CMK (cell line): ENCODE measurements at regions not wholly inside any gene's neighbourhood (a gene's known extent, or its start where the extent isn't known, plus 50 kb on each side); places are given as distances from the start of the nearest gene placed in this dataset.
"Not testable (repeated sequence)": the region's sequence is repeated elsewhere in the genome, so short reads cannot be mapped to it uniquely, and the experiment has no call there.

Experiments
- DNase-seq: peaks from one replicate; pipeline ENCODE4 v3.0.0-alpha.2; 2010; ENCODE audit warnings: low read depth

DNA sequence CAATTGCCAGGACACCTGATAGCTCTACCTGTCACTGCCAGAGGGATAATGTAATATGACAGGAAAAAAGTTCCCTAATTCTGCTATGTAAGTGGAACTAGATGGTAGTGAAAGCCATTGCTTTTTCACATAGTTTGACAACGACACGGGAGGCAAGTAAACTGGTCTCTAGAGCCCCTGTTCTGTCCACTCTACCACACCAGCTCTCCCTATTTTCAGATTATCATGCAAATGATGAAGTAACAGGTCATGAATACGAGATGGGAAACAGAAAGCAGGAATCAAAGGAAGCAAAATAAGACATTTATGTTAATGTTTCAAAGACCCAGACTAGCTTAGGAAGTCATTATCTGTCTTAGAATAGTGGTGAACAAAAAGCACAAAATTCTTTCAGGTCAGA lies 56.2 kb downstream of the TAF11L14 start:
- DNase-seq: no peak

DNA sequence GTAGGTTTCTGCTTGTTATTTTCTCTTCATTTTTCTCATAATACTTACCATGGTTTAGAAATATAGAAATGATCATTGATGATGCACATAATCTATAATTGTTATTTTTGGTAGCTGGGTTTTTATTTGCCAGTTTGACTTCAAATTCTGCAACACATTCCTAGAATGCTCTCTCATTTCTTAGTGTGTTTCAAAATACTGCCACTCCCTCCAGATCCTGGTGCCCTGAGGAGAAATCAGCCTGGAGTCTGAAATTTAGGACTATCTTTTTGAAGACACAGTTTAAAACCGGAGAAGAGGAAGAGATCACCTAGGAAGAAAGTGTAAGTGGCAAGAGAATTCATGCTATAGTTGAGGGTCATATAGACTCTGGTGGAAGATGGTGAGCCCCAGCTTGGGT lies 57.5 kb downstream of the TAF11L14 start:
- no peak for DNase-seq

DNA sequence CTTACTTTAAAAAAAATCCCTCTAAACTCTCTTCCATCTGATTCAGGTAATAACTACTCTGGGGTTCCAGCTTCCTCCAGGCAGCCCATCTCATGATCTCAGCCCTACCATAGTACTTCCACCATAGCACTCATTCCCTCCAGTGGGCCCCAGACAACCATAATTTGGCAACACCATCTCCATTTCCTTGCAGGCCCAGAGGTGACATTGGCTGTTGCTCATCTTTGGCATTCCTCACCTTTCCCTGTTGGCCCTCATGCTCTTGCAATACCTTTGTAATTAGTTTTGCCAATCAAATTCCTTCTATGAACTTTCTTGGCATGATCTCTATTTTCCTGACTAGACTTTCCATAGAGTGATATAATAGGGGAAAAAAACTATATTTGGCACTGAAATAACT lies 60.1 kb downstream of the TAF11L14 start:
- DNase-seq: no peak

DNA sequence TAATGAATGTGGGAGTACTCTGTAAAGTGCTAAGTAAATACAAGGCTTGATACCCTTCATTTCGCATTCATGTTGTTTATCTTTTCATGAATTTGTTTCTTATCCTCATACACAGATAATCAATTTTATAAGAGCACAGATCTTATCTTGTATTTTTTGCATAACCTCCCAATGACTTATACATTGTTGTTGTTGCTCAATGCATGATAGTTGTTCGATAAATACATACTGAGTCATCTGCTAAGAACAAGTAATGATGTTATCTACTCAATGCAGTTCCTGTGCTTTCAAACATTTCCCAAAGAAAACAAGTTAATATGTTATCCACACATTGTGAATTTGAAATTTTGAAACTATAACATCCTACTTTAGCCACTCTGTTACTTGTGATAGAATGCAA lies 60.7 kb downstream of the TAF11L14 start:
- no peak for DNase-seq

DNA sequence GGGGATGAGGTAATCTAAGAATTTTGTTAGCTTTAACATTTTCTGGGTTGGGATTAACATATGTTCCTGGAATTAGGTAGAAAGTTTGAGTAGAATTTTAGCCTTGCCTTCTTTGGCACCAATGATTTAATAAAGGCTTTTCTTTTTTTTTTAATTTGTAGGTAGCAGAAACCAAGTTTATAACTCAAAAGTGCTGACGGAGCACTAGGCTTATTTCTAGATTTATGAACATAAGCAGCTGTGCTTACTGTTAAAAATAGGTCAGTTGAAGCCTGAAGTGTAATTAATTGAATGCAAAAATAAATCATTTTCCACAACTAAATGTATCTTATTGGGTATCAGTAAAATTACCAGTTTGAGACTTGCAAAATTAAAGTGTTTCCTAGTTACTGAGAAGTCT lies 62.4 kb downstream of the TAF11L14 start:
- DNase-seq: no peak

DNA sequence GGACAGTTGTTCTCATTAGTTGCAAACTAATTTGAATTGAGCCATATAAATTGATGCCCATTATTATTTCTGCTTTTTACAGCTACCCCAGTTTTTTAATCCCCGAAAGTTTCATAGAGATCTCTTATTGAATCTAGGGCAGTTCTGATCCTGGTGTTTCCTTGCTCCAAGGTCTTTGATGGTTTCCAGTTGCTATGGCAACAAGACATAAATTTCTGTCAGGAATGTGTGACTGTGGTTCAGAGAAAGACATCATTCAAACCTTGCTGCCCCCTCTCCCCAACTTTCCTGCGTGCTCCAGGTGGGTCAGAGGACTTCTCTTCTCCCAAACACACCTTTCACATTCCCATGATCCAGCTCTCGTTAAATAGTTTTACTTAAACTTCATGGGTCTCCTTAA lies 63.4 kb downstream of the TAF11L14 start:
- no peak for DNase-seq

DNA sequence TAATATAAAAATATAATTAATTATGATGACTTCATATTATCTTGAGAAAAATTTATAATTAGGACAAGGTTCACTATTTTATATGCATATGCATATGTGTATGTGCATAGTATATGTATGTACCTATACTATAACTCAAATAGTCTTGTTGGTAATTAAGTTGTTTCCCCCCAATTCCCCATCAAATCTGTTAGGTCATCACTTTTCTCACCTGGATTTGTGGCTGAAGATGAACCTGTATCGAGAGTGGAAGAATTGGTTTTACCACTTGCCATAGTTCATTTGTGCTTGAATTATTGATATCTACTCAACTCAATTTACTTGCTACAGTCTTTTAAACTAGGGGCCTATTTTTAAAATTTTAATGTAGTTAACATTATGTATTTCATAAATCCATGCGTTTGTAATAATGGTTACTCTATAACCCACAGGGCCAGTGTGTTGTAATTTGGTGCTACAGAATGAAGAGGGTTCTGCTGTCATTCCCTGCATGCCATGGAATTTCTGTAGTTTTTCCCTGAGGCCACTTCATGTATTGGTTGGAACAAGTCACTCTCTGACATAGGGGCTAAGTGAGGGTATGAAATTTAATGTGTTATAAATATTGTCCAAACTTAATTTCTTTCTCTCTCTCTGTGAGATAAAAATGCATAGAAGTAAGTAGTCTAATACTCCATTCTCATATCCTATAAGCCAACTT lies 74.9 kb downstream of the TAF11L14 start:
- DNase-seq: no peak

DNA sequence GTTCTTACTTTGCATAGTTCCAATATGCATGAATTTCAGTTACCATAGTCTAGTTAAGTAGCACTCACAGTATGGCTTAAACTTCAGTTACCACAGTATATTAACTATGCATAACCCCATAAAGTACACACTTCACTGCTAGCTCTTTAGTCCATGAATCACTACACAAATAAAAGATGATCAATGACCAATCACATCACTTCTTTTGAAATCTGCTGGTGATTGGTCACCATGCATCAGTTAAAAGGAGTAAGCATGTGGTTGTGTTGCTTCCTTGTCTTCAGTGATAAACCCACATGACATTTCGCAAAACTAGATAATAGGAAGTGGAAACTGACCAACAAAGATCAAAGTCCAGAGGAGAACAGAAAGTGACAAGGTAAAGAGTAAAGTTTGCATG lies 79.0 kb downstream of the TAF11L14 start:
- no peak for DNase-seq

DNA sequence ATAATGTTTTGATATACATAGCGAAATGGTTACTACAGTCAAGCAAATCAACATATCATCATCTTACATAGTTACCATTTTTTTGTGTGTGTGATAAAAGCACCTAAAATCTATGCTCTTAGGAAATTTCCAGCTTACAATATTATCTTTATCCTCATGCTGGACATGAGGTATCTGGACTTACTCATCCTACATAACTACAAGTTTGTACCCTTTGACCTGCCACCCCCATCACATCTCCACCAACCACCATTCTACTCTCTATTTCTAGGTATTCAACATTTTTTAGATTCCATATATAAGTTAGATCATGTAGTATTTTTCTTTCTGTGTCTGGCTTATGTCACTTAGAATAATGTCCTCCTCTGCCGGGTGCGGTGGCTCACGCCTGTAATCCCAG lies 79.9 kb downstream of the TAF11L14 start:
- DNase-seq: no peak

DNA sequence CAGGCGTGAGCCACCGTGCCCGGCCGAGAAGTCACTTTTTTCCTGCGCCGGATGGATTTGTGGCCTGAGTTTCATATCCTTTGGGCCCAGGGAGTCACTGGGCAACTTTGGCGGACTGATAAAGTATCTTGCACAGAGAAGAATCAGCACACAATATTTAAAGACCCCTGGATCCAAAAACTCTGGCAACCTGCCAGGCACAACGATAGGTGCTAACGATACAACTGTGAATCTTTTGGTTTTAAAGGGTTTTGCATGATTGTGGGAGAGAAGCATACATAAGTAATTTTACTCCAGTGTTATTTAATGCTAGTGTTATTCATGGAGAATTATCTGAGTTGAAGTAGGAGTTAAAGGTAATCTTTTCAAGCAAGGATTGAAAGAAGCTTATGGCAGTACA lies 85.3 kb downstream of the TAF11L14 start:
- no peak for DNase-seq

DNA sequence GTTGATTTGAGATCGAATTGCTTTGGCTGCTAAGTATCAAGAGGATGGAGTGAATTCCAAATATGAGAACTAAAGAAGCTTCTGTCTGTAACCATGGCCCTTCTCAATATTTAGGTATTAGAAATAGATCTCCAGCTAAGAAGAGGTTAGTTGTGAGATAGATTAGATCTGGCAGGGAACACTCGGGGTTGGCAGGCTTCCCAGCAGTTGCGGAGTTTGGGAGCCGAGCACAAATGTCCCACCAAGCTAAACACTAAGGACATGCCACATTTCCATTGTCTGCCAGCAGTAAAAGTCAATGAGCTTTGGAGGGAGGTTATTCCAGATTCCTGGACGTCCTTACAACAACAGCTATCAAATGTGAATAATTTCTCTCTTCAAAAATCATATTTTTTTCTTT lies 85.8 kb downstream of the TAF11L14 start:
- DNase-seq: no peak

DNA sequence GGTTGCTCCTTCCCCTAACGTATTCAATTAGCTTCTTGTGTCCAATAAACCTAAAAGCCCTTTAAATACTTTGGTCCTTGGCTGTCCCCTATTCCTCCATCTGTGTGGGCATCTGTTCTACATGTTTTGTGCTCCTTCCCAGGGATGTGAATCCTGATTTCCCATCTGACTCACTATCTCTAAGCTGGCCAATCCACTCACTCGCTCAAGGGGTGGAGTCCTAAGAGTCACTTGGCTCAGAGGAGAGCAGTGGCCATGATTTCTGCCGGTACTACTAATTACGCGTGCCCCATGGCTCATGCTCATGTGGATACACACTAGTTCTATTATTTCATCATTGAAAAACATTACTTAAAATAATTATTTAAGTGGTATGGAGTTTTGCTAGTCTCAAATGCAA lies 89.6 kb downstream of the TAF11L14 start:
- DNase-seq: no peak

DNA sequence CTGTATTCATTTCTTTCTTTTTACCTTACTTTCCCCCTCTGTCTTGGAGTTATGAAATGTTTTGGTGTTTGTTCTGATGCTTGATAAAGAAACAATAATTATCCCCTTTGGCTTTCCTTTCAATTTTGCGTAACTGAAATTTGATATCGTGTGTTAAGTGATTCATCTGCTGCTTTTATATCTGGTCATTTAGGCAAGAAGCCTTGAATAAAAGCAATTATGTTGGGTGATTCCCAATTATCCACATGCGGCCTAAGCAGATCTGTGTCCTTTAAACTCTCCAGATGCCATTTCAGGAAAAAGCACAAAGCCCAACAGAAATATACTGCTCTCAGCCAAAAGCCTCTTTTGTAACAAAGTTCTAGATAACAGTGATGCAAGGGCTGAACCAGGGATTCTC lies 92.8 kb downstream of the TAF11L14 start:
- no peak for DNase-seq

DNA sequence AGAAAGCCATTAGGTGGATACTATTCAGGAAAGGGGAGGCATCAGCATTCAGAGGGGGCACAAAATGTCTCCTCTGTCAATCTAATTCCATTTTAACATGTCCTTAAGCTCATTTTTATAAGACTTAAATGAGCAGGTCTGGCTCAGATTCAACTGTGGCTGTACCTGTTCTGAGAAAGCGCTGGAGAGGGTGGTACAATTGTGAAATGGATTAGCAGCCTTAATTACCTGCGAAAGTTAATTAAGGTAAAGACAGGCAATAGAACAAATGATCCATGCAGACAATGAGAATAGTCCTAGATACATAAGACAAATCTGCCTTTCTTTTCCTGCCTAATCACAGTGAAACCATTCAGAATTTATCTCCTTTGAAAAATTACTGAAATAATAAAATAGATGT lies 96.2 kb downstream of the TAF11L14 start:
- no peak for DNase-seq

DNA sequence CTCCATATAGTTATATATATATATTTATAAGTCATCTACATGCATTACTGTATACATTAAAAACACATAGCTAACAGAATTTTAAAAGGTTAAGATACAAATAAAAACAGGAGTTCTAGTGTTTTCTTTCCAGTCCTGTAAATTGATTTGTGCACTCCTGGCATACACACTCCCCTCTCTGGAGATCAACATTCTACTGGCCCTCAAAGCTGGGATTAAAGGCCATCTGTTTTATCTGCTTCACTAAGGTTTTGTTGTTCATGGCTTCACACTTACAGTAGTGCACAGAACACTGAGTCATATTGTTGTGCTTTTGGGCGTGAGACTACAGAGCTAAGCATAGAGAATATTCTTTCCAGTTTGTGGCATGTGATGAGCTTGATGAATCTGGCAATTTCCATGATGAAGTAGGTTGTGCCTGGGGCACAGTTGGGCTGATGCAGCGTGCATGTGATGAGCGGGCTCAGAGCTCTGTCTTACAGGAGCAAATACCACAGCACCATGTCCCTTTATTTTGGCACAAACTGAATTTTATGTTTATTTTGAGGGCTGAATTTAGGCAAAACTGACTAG lies 98.2 kb downstream of the TAF11L14 start:
- DNase-seq: no peak

DNA sequence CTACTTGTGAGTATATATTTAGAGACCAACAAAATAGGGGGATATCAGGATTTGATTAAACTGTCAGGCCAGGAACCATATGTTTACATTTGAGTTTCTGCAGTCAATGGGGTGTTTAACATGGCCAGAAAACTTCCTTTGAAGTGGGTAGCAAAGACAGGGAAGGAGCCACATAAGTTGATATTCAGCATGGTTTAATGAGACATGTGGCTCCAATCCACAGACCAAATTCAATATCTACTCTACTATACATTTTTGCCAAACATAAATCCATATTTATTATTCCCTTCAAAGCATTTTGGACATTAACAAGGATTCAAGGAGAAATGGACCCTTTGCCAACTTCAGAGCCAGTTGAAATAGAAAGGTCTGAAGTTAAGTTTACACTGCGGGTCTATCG lies 99.8 kb downstream of the TAF11L14 start:
- no peak for DNase-seq

DNA sequence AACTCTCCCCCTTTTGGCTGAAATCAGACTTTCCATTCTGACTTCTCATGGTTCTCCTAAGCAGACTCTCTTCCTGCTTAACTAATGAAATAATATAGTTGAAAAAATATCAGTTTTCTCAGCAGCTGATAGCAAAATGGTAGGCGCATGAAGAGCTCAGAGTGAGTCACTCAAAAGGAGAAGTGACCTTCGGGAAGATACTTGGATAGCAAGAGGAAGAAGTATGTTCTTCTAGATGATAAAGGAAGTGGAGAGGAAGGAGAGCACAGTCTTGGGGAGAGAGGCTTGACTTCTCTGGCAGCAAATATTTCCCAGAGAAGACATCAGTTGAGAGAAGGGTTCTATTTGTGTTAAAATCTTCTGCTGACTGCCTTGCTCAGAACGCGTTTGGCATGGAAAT lies 101.5 kb downstream of the TAF11L14 start:
- no peak for DNase-seq

DNA sequence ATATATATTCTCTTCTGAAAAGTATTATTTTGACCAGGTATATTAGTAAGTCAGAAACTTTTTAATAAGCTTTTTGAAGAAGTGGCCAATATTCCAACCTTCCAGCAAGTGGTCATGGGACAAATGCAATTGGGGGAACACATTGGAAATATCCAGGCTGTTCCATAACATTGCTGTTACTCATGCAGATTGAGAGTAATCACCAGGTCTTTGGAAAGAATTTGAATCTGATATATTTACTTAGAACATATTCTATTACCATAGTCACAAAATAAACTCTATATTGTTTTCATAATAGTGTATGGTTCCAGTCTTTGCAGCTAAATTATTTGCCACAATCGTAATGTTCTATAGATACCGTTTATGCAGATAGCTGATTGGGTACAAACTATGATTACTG lies 102.8 kb downstream of the TAF11L14 start:
- no peak for DNase-seq

DNA sequence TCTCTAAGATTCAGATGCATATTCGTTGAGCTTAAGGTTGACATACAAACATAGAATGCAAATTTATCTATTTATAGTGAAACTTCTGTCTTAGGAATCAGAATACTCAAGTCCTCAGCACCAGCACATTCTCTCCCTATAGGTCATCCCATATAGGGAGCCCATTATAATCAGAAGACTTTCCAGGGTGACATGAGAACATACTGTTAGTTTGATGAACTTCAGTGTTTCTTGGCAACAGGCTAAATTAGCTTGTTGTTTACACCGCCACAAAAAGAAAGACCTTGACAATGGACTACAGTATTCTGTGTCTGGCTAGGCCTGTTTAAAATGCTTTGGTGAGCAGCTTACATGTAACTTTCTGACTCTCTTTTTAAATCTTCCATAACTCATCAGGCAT lies 104.2 kb downstream of the TAF11L14 start:
- no peak for DNase-seq

DNA sequence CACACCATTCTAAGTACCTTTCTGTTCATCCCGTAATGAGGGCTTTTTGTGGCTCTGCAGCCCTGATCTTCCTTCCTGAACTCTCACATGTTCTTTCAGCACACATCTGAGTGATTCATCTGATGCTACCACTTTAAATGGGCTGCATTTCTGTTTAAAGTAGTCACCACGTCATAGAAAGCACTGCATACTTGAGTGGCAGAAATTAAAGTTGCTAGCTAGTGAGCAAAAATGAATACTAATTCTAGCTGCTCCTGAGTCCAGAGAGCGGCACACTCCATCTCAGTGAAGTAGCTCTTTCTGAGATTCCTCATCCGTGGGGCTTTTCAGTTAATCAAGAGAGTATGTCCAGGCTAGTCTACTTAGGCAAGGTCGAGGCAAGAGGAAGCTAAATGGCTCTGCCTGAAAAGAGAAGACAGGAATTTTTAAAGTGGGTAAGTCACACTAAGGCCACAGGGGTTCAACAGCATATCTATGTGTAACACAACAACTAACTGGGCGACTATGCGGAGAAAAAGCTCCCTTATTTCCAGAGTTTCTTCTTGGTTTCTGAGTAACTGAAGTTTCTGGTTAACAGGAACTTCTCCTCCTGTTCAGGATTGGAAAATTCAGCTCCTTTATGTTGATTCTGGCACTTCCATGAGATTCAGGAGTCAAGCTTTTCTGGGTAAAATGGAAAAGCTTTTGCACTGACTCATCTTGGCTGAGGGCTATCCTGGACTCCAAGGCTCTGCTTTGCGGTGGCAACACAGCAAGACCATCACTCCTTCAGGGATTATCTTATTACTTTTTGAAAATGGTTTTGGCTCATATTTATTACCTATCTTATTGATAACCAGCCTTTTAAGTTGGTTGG lies 109.5 kb downstream of the TAF11L14 start:
- DNase-seq: no peak

DNA sequence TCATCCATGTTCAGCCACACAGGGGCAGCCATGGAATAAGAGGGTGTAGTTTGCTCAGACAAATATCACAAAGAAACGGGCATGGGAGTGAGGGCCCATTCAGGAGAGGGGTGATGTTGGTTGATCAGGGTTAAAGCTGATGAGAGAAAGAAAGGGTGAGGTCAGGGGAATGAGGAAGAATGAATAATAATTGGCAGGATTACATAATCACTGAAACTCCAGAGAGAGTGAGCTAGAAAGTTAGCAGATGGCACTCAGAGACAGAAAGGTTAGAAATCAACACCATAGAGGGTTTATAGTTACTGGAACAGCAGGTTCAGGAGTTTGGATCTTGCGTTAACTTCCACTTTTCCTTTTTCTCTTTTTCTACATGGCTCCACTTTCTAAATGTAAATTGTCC lies 113.9 kb downstream of the TAF11L14 start:
- no peak for DNase-seq

DNA sequence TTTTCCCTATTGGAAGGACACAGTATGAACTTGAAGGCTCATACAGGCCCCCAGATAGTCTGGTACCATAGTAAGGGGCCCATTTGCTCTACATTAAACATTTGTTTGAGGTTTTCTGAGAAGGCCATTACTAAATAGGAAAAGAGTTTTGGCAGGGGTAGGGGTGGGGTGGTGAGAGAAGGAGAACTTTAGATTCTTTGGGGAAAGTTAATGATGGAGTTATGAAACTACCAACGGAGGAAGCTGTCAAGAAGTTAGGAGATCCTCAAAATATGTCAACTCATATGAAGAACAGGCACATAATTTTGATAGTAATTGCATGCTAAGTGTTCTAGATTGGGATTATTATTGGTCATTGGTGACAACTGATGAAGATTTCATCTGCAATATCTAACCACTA lies 114.7 kb downstream of the TAF11L14 start:
- DNase-seq: no peak

DNA sequence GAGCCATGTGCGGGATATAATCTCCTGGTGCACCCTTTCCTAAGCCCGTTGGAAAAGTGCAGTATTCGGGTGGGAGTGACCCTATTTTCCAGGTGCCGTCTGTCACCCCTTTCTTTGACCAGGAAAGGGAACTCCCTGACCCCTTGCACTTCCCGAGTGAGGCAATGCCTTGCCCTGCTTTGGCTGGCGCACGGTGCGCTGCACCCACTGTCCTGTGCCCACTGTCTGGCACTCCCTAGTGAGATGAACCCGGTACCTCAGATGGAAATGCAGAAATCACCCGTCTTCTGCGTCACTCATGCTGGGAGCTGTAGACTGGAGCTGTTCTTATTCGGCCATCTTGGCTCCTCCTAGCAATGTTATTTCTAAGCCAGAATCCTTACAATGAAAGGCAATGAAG lies 121.1 kb downstream of the TAF11L14 start:
- DNase-seq: not testable (repeated sequence)
